Hepatocyte (in vitro differentiated cells): ENCODE measurements at regions not wholly inside any gene's neighbourhood (a gene's known extent, or its start where the extent isn't known, plus 50 kb on each side); places are given as distances from the start of the nearest gene placed in this dataset.

Source experiments
- DNase-seq: peaks from one replicate; pipeline ENCODE4 v3.0.0-alpha.2; 2016; ENCODE audit warnings: low spot score
- H2AFZ ChIP-seq: fragments of 200-600 bp; sonication (generic); 2 replicates; pipeline ENCODE4 v1.6.0; 2016; ENCODE audit warnings: antibody characterized with exemption, mild to moderate bottlenecking
- H3K27ac ChIP-seq: fragments of 200-600 bp; sonication (generic); 2 replicates; pipeline ENCODE4 v1.5.1; 2016; ENCODE audit warnings: mild to moderate bottlenecking
- H3K27me3 ChIP-seq: fragments of 200-600 bp; sonication (generic); 2 replicates; pipeline ENCODE4 v1.6.1; 2016
- H3K36me3 ChIP-seq: fragments of 200-600 bp; sonication (generic); replicated peaks from 2 replicates; pipeline ENCODE4 v1.5.1; 2016; ENCODE audit warnings: low read depth; ENCODE audit not compliant: insufficient read depth
- H3K4me1 ChIP-seq: fragments of 200-600 bp; sonication (generic); 2 replicates; pipeline ENCODE4 v1.5.1; 2016; ENCODE audit warnings: mild to moderate bottlenecking, moderate library complexity; ENCODE audit not compliant: insufficient read depth
- H3K4me2 ChIP-seq: fragments of 200-600 bp; sonication (generic); 2 replicates; pipeline ENCODE4 v1.6.0; 2016
- H3K4me3 ChIP-seq: fragments of 200-600 bp; sonication (generic); 2 replicates; pipeline ENCODE4 v1.5.1; 2016; ENCODE audit warnings: mild to moderate bottlenecking
- H3K79me2 ChIP-seq: fragments of 200-600 bp; sonication (generic); 2 replicates; pipeline ENCODE4 v1.6.0; 2017; ENCODE audit warnings: mild to moderate bottlenecking
- H3K9me2 ChIP-seq: fragments of 200-600 bp; sonication (generic); replicated peaks from 2 replicates; pipeline ENCODE4 v1.6.0; 2017; ENCODE audit warnings: mild to moderate bottlenecking; ENCODE audit not compliant: insufficient read depth
- H3K9me3 ChIP-seq: fragments of 200-600 bp; sonication (generic); 2 replicates; pipeline ENCODE4 v1.5.1; 2016; ENCODE audit warnings: low read depth, mild to moderate bottlenecking
- H4K20me1 ChIP-seq: fragments of 200-600 bp; sonication (generic); 2 replicates; pipeline ENCODE4 v1.6.0; 2016; ENCODE audit warnings: mild to moderate bottlenecking; ENCODE audit not compliant: insufficient read depth, poor library complexity, severe bottlenecking
- EZH2 ChIP-seq: fragments of 200-600 bp; sonication (generic); IDR thresholded peaks from 2 replicates; pipeline ENCODE4 v1.6.1; 2016; ENCODE audit warnings: antibody characterized with exemption, mild to moderate bottlenecking, borderline replicate concordance
- EZH2phosphoT487 ChIP-seq: fragments of 200-600 bp; sonication (generic); IDR thresholded peaks from one replicate; pipeline ENCODE4 v1.6.1; 2018; ENCODE audit warnings: antibody characterized with exemption, mild to moderate bottlenecking, low read depth, moderate library complexity; ENCODE audit not compliant: unreplicated experiment, severe bottlenecking
- WGBS: methylation state at CpG from one replicate; pipeline ENCODE4 v1.1.6; 2016; ENCODE audit warnings: low lambda C conversion rate; ENCODE audit errors: missing lambda C conversion rate; 5-methylcytosine and 5-hydroxymethylcytosine counted together
- TF ChIP-seq, protein P1 (sequence below): fragments of 200-600 bp; sonication (generic); IDR thresholded peaks from 2 replicates; pipeline ENCODE4 v1.5.1; 2016; ENCODE audit warnings: antibody characterized with exemption, mild to moderate bottlenecking; ENCODE audit not compliant: poor library complexity

DNA sequence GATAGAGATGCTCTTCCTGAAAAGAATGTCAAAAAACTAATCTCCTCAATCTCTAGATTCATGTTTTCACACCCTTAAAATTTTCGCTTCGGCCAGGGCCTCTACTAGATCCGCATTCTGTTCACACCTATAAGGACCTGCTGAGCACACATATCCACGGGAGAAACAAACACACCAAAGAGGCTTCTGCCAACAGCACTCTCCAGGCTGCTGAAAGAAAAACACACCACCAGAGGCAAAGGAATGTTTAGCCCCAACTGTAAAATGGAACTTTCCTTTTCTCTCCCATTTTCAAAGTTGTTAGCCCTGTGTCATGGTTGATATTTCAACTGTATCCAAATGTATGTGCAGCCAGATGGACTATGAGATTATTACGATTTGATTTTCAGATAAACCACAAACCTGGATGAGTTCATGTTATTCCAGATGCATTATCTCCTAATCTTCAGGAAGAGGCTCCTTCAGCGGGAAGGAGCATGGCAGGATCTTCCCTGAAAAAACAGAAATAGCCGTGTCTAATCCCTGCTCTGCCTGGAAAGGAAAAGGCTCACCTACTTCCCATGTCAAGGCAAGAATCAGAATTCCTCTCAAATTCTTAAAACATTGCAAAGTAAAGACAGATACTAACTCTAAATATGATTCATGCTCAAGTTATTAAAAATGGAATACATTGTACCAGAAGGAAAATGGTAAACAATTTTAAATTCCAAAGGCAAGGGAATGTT is 442.7 kb upstream of the NR2F2 start:
- Histone ChIP-seq H3K36me3 (no peaks in the 10 kb centered on the region), H3K79me2 (no peaks in the 10 kb centered on the region), H3K4me2 (no peak overlapping the region), H3K27ac (no peak overlapping the region), H3K4me3 (no peak overlapping the region), H2AFZ (peak overlapping the region; percentile 8), H3K9me2 (no peaks in the 10 kb centered on the region), H3K4me1 (no peaks in the 10 kb centered on the region), H3K9me3 (no peaks in the 10 kb centered on the region), H4K20me1 (no peaks in the 10 kb centered on the region), H3K27me3 (no peaks in the 10 kb centered on the region)
- WGBS, result 64% methylated on average over 7 of the region's 7 CpGs
- no peak for DNase-seq
- TF ChIP-seq EZH2phosphoT487, result no peak
- TF ChIP-seq, protein P1, sequence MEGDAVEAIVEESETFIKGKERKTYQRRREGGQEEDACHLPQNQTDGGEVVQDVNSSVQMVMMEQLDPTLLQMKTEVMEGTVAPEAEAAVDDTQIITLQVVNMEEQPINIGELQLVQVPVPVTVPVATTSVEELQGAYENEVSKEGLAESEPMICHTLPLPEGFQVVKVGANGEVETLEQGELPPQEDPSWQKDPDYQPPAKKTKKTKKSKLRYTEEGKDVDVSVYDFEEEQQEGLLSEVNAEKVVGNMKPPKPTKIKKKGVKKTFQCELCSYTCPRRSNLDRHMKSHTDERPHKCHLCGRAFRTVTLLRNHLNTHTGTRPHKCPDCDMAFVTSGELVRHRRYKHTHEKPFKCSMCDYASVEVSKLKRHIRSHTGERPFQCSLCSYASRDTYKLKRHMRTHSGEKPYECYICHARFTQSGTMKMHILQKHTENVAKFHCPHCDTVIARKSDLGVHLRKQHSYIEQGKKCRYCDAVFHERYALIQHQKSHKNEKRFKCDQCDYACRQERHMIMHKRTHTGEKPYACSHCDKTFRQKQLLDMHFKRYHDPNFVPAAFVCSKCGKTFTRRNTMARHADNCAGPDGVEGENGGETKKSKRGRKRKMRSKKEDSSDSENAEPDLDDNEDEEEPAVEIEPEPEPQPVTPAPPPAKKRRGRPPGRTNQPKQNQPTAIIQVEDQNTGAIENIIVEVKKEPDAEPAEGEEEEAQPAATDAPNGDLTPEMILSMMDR, result no peak
- TF ChIP-seq EZH2, result no peak

DNA sequence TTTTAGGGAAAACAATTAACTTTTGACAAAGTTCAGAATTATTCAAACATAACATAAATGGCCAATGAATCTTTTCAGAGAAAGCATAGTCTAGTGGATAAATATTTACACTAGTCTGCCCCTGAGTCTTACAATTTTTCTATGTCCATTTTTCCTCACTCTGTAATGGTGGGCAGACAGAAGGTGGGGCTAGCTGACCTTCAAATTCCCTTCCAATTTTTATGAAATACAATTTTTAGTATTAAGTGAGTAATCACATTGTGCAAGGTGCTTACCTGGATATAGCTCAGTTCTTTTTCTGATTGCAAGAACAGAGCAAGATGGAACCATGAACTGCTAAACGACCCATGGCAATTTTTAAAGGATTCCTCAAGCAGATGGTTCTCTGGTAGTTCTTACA is 441.7 kb upstream of the NR2F2 start:
- no peak for TF ChIP-seq EZH2
- TF ChIP-seq EZH2phosphoT487, result no peak
- TF ChIP-seq, protein P1, result no peak
- H4K20me1 ChIP-seq, result no peaks in the 10 kb centered on the region
- H3K4me1 ChIP-seq, result peaks cover 1% of the 10 kb centered on the region
- no peak overlapping the region for H3K27ac ChIP-seq
- H3K4me2 ChIP-seq, result no peak overlapping the region
- no peaks in the 10 kb centered on the region for H3K9me3 ChIP-seq
- H3K36me3 ChIP-seq, result no peaks in the 10 kb centered on the region
- no peaks in the 10 kb centered on the region for H3K79me2 ChIP-seq
- no peak overlapping the region for H2AFZ ChIP-seq
- no peaks in the 10 kb centered on the region for H3K9me2 ChIP-seq
- H3K4me3 ChIP-seq, result no peak overlapping the region
- no peak for DNase-seq
- 86% methylated on average over 1 of the region's 1 CpG for WGBS
- H3K27me3 ChIP-seq, result no peaks in the 10 kb centered on the region

DNA sequence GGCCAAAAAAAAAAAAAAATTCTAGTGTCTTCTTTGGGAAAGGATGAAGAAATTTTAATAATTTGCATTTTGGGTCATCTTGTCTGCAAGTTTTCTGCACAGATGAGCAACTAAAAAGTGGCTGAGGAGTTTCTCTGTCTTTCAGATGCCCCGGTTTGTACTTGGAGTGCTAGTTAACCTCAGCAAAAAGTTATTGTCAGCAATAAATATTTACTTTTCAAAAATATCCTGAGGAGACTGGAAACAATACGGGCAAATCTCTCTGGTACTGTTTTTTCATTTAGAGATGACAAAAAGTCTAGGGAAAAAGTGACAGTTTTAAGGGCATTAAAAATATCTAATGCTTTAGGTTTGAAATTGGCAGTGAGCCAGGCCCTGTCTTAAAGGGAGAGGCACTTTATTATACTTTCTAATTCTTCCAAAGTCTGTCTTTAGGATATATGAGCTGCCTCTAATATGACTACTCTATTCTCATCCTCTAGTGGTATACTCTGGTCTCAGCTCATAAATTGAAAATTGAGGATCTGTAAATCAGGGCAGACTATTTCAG is 436.0 kb upstream of the NR2F2 start:
- H3K36me3 ChIP-seq, result no peaks in the 10 kb centered on the region
- peaks cover 15% of the 10 kb centered on the region for H3K4me1 ChIP-seq
- no peak overlapping the region for H2AFZ ChIP-seq
- H3K27me3 ChIP-seq, result no peaks in the 10 kb centered on the region
- no peaks in the 10 kb centered on the region for H3K9me3 ChIP-seq
- TF ChIP-seq, protein P1, result no peak
- TF ChIP-seq EZH2 (no peak), EZH2phosphoT487 (no peak)
- peak; percentile 36 for DNase-seq
- peak overlapping the region; percentile 7 for H3K27ac ChIP-seq
- WGBS, result 58% methylated on average over 2 of the region's 2 CpGs
- no peaks in the 10 kb centered on the region for H4K20me1 ChIP-seq
- H3K79me2 ChIP-seq, result no peaks in the 10 kb centered on the region
- H3K9me2 ChIP-seq, result no peaks in the 10 kb centered on the region
- H3K4me3 ChIP-seq, result no peak overlapping the region
- peak overlapping the region; percentile 28 for H3K4me2 ChIP-seq
